ENCODE measurements at regions not wholly inside any gene's neighbourhood (a gene's known extent, or its start where the extent isn't known, plus 50 kb on each side); places are given as distances from the start of the nearest gene placed in this dataset.
A peak's percentile ranks its signal among the peaks of the same experiment; 100 is the strongest.

GRCh38 chr9:78541868-78542443, 245.0 kb downstream of the PSAT1 start:
- Histone ChIP-seq H3K4me3 (no peak overlapping the region), H3K27ac (no peak overlapping the region), H3K36me3 (no peaks in the 10 kb centered on the region), H3K4me1 (replicated peaks) (peaks cover 21% of the 10 kb centered on the region), H3K9me3 (replicated peaks) (no peaks in the 10 kb centered on the region), H3K27me3 (replicated peaks) (no peaks in the 10 kb centered on the region)
- no peak for DNase-seq (ENCODE audit: low read depth in 1 of 2, low spot score in 2 of 2)

GRCh38 chr9:78542491-78543181, 245.7 kb downstream of the PSAT1 start:
- Histone ChIP-seq H3K9me3 (replicated peaks) (no peaks in the 10 kb centered on the region), H3K4me1 (replicated peaks) (peaks cover 21% of the 10 kb centered on the region), H3K4me3 (no peak overlapping the region), H3K27ac (no peak overlapping the region), H3K27me3 (replicated peaks) (no peaks in the 10 kb centered on the region), H3K36me3 (no peaks in the 10 kb centered on the region)
- DNase-seq (ENCODE audit: low read depth in 1 of 2, low spot score in 2 of 2): no peak

GRCh38 chr9:78543353-78543752, 246.4 kb downstream of the PSAT1 start:
- H3K4me3 ChIP-seq: no peak overlapping the region
- no peak overlapping the region for H3K27ac ChIP-seq
- DNase-seq (ENCODE audit: low read depth in 1 of 2, low spot score in 2 of 2): no peak
- H3K36me3 ChIP-seq: no peaks in the 10 kb centered on the region
- no peaks in the 10 kb centered on the region for H3K9me3 ChIP-seq (replicated peaks)
- H3K4me1 ChIP-seq (replicated peaks): peaks cover 21% of the 10 kb centered on the region
- no peaks in the 10 kb centered on the region for H3K27me3 ChIP-seq (replicated peaks)

- Histone ChIP-seq H3K4me3 (no peak overlapping the region), H3K9me3 (replicated peaks) (no peaks in the 10 kb centered on the region), H3K36me3 (no peaks in the 10 kb centered on the region), H3K4me1 (replicated peaks) (peaks cover 15% of the 10 kb centered on the region), H3K27me3 (replicated peaks) (no peaks in the 10 kb centered on the region), H3K27ac (no peak overlapping the region)
- DNase-seq (ENCODE audit: low read depth in 1 of 2, low spot score in 2 of 2): no peak
Measured at GRCh38 chr9:78544230-78544629, 247.3 kb downstream of the PSAT1 start.

GRCh38 chr9:78547831-78548230, 250.9 kb downstream of the PSAT1 start:
- no peak overlapping the region for H3K27ac ChIP-seq
- H3K9me3 ChIP-seq (replicated peaks): no peaks in the 10 kb centered on the region
- DNase-seq (ENCODE audit: low read depth in 1 of 2, low spot score in 2 of 2): no peak
- H3K4me3 ChIP-seq: no peak overlapping the region
- no peaks in the 10 kb centered on the region for H3K36me3 ChIP-seq
- H3K4me1 ChIP-seq (replicated peaks): no peaks in the 10 kb centered on the region
- no peaks in the 10 kb centered on the region for H3K27me3 ChIP-seq (replicated peaks)

- no peaks in the 10 kb centered on the region for H3K27me3 ChIP-seq (replicated peaks)
- H3K4me3 ChIP-seq: no peak overlapping the region
- H3K4me1 ChIP-seq (replicated peaks): no peaks in the 10 kb centered on the region
- H3K27ac ChIP-seq: no peak overlapping the region
- H3K36me3 ChIP-seq: no peaks in the 10 kb centered on the region
- DNase-seq (ENCODE audit: low read depth in 1 of 2, low spot score in 2 of 2): no peak
- no peaks in the 10 kb centered on the region for H3K9me3 ChIP-seq (replicated peaks)
Measured at GRCh38 chr9:78548670-78549069, 251.7 kb downstream of the PSAT1 start.

- DNase-seq (ENCODE audit: low read depth in 1 of 2, low spot score in 2 of 2): no peak
- Histone ChIP-seq H3K4me1 (replicated peaks) (no peaks in the 10 kb centered on the region), H3K36me3 (no peaks in the 10 kb centered on the region), H3K4me3 (no peak overlapping the region), H3K9me3 (replicated peaks) (no peaks in the 10 kb centered on the region), H3K27ac (no peak overlapping the region), H3K27me3 (replicated peaks) (no peaks in the 10 kb centered on the region)
Measured at GRCh38 chr9:78549711-78550110, 252.8 kb downstream of the PSAT1 start.

- Histone ChIP-seq H3K4me3 (no peak overlapping the region), H3K4me1 (replicated peaks) (no peaks in the 10 kb centered on the region), H3K9me3 (replicated peaks) (no peaks in the 10 kb centered on the region), H3K36me3 (no peaks in the 10 kb centered on the region), H3K27ac (no peak overlapping the region), H3K27me3 (replicated peaks) (no peaks in the 10 kb centered on the region)
- DNase-seq (ENCODE audit: low read depth in 1 of 2, low spot score in 2 of 2): no peak
Measured at GRCh38 chr9:78552802-78553201, 255.9 kb downstream of the PSAT1 start.

- Histone ChIP-seq H3K4me3 (no peak overlapping the region), H3K9me3 (replicated peaks) (no peaks in the 10 kb centered on the region), H3K36me3 (no peaks in the 10 kb centered on the region), H3K27ac (no peak overlapping the region), H3K27me3 (replicated peaks) (no peaks in the 10 kb centered on the region), H3K4me1 (replicated peaks) (peaks cover 26% of the 10 kb centered on the region)
- DNase-seq (ENCODE audit: low read depth in 1 of 2, low spot score in 2 of 2): no peak
Measured at GRCh38 chr9:78557540-78557939, 260.6 kb downstream of the PSAT1 start.

- no peaks in the 10 kb centered on the region for H3K9me3 ChIP-seq (replicated peaks)
- DNase-seq (ENCODE audit: low read depth in 1 of 2, low spot score in 2 of 2): peak; percentile 60 to 80
- no peaks in the 10 kb centered on the region for H3K27me3 ChIP-seq (replicated peaks)
- no peak overlapping the region for H3K27ac ChIP-seq
- H3K36me3 ChIP-seq: no peaks in the 10 kb centered on the region
- no peak overlapping the region for H3K4me3 ChIP-seq
- H3K4me1 ChIP-seq (replicated peaks): peaks cover 26% of the 10 kb centered on the region
Measured at GRCh38 chr9:78559449-78559885, 262.5 kb downstream of the PSAT1 start.

- no peaks in the 10 kb centered on the region for H3K9me3 ChIP-seq (replicated peaks)
- no peaks in the 10 kb centered on the region for H3K36me3 ChIP-seq
- H3K27me3 ChIP-seq (replicated peaks): no peaks in the 10 kb centered on the region
- H3K4me1 ChIP-seq (replicated peaks): peaks cover 32% of the 10 kb centered on the region
- DNase-seq (ENCODE audit: low read depth in 1 of 2, low spot score in 2 of 2): peak in 1 of 2 experiments; percentile 29
- H3K27ac ChIP-seq: no peak overlapping the region
- H3K4me3 ChIP-seq: no peak overlapping the region
Measured at GRCh38 chr9:78562021-78562420, 265.1 kb downstream of the PSAT1 start.

GRCh38 chr9:78563269-78563668, 266.3 kb downstream of the PSAT1 start:
- Histone ChIP-seq H3K27ac (no peak overlapping the region), H3K36me3 (no peaks in the 10 kb centered on the region), H3K4me1 (replicated peaks) (peaks cover 38% of the 10 kb centered on the region), H3K27me3 (replicated peaks) (no peaks in the 10 kb centered on the region), H3K4me3 (no peak overlapping the region), H3K9me3 (replicated peaks) (no peaks in the 10 kb centered on the region)
- DNase-seq (ENCODE audit: low read depth in 1 of 2, low spot score in 2 of 2): no peak

- no peaks in the 10 kb centered on the region for H3K9me3 ChIP-seq (replicated peaks)
- peaks cover 23% of the 10 kb centered on the region for H3K4me1 ChIP-seq (replicated peaks)
- DNase-seq (ENCODE audit: low read depth in 1 of 2, low spot score in 2 of 2): no peak
- no peak overlapping the region for H3K27ac ChIP-seq
- H3K4me3 ChIP-seq: no peak overlapping the region
- no peaks in the 10 kb centered on the region for H3K36me3 ChIP-seq
- H3K27me3 ChIP-seq (replicated peaks): no peaks in the 10 kb centered on the region
Measured at GRCh38 chr9:78565481-78565880, 268.6 kb downstream of the PSAT1 start.

GRCh38 chr9:78566521-78566920, 269.6 kb downstream of the PSAT1 start:
- H3K9me3 ChIP-seq (replicated peaks): no peaks in the 10 kb centered on the region
- H3K4me3 ChIP-seq: no peak overlapping the region
- H3K4me1 ChIP-seq (replicated peaks): peaks cover 20% of the 10 kb centered on the region
- H3K27me3 ChIP-seq (replicated peaks): no peaks in the 10 kb centered on the region
- DNase-seq (ENCODE audit: low read depth in 1 of 2, low spot score in 2 of 2): no peak
- no peaks in the 10 kb centered on the region for H3K36me3 ChIP-seq
- no peak overlapping the region for H3K27ac ChIP-seq
